SU-DHL-6 (cell line): ENCODE measurements at regions not wholly inside any gene's neighbourhood (a gene's known extent, or its start where the extent isn't known, plus 50 kb on each side); places are given as distances from the start of the nearest gene placed in this dataset.

Experiments
- H2AFZ ChIP-seq: fragments of 200-600 bp; sonication (generic); 2 replicates; pipeline ENCODE4 v1.6.1; 2014; ENCODE audit warnings: low read depth, mild to moderate bottlenecking, moderate library complexity, mixed read lengths, antibody characterized with exemption, low read length; ENCODE audit not compliant: severe bottlenecking
- H3F3A ChIP-seq: fragments of 200-600 bp; shearing (Covaris generic); 2 replicates; pipeline ENCODE4 v1.6.0; 2016; ENCODE audit warnings: antibody characterized with exemption, mild to moderate bottlenecking; ENCODE audit not compliant: insufficient read depth
- H3K27ac ChIP-seq: fragments of 200-600 bp; sonication (generic); 2 replicates; pipeline ENCODE4 v1.5.1; 2016; ENCODE audit warnings: low read depth, mild to moderate bottlenecking, low read length, moderate library complexity, mixed read lengths
- H3K27me3 ChIP-seq: fragments of 200-600 bp; sonication (generic), shearing (Covaris generic); 2 replicates; pipeline ENCODE4 v1.6.0; 2014; ENCODE audit warnings: mild to moderate bottlenecking, low read length
- H3K36me3 ChIP-seq: fragments of 200-600 bp; sonication (generic); 2 replicates; pipeline ENCODE4 v1.6.1; 2014; ENCODE audit warnings: mild to moderate bottlenecking, low read length, mixed read lengths
- H3K4me2 ChIP-seq: fragments of 300-600, 200-600 bp; shearing (Covaris generic), sonication (generic); 2 replicates; pipeline ENCODE4 v1.6.0; 2014; ENCODE audit warnings: low read length, low read depth, mild to moderate bottlenecking; ENCODE audit not compliant: poor library complexity, severe bottlenecking
- H3K4me3 ChIP-seq: fragments of 200-600 bp; sonication (generic); 2 replicates; pipeline ENCODE4 v1.5.1; 2014; ENCODE audit warnings: antibody characterized with exemption, low read length, mild to moderate bottlenecking, mixed read lengths; ENCODE audit not compliant: insufficient read depth, poor library complexity, severe bottlenecking
- H3K79me2 ChIP-seq: fragments of 200-600 bp; sonication (generic); 2 replicates; pipeline ENCODE4 v1.6.1; 2014; ENCODE audit warnings: mild to moderate bottlenecking, low read length, moderate library complexity; ENCODE audit not compliant: insufficient read depth
- H3K9ac ChIP-seq: fragments of 200-600 bp; sonication (generic); 2 replicates; pipeline ENCODE4 v1.7.0; 2014; ENCODE audit warnings: mild to moderate bottlenecking, low read length
- H3K9me2 ChIP-seq: fragments of 200-600 bp; sonication (generic); replicated peaks from 2 replicates; pipeline ENCODE4 v1.6.1; 2014; ENCODE audit warnings: low read length; ENCODE audit not compliant: insufficient read depth
- H3K9me3 ChIP-seq: fragments of 200-600 bp; sonication (generic); 2 replicates; pipeline ENCODE4 v1.6.1; 2014; ENCODE audit warnings: low read length, mixed read lengths; ENCODE audit not compliant: insufficient read depth
- H4K20me1 ChIP-seq: fragments of 200-600 bp; sonication (generic); 2 replicates; pipeline ENCODE4 v1.6.1; 2014; ENCODE audit warnings: low read depth, mild to moderate bottlenecking, antibody characterized with exemption, low read length, moderate library complexity, mixed read lengths
- EZH2phosphoT487 ChIP-seq: fragments of 200-600 bp; sonication (generic), shearing (Covaris generic); conservative IDR thresholded peaks from 2 replicates; pipeline ENCODE4 v1.6.1; 2018; ENCODE audit warnings: mild to moderate bottlenecking, antibody characterized with exemption, low read length, moderate library complexity, mixed read lengths
- TF ChIP-seq, protein P1 (sequence below): fragments of 200-600 bp; sonication (generic); IDR thresholded peaks from one replicate; pipeline ENCODE4 v1.5.1; 2017; ENCODE audit warnings: antibody characterized with exemption, mild to moderate bottlenecking, low read length, moderate library complexity; ENCODE audit not compliant: insufficient read depth, poor library complexity, severe bottlenecking

DNA sequence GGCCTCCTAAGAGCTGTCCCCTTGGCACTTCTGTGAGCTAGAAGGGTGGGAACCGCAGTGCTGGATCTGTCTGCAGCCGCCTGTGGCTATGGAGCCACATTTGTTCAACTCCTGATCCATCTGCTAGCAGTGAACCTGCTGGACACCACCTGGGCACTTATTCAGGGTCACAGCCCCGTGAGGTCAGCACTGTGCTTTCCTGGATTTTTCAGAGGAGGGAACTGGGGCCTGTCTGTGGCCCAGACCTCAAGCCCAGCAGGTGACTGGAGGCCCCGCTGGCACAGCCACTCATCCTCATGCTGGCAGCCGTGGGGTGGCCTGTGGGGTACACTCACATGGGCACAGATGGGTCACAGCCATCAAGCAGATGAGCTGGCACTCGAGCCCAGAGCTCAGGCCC lies 155.3 kb downstream of the TFCP2L1 start:
- no peak overlapping the region for H2AFZ ChIP-seq
- no peaks in the 10 kb centered on the region for H3K9me2 ChIP-seq
- H3K79me2 ChIP-seq: no peaks in the 10 kb centered on the region

DNA sequence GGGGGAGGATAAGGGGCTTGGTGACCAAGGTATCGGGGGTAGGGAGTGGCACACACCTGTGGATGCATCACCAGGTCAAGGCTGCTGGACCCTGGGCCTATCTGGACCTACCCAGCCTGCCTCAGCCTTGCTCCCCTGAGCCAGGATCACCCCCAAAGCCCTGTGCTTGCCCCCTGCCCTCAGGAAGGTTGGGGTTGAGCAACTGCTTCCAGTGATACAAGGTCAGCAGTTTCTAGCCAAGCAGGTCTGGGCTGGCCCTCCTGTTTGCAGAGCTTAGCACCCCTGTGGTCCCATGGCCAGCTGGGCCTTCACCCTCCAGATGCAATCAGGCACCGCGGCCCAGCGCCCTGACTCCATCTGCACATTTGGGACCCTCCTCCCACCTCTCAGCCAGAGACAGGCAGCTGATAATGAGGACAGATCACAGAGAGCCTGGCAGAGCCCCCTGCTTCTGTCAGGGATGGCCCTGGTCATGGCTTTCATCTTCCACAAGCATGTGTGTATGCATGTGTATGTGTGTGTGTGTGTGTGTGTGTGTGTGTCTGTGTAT lies 154.6 kb downstream of the TFCP2L1 start:
- H3K9me2 ChIP-seq: no peaks in the 10 kb centered on the region
- H3K36me3 ChIP-seq: no peaks in the 10 kb centered on the region
- H3F3A ChIP-seq: no peaks in the 10 kb centered on the region
- H3K27ac ChIP-seq: no peak overlapping the region
- H3K9me3 ChIP-seq: no peaks in the 10 kb centered on the region
- H3K79me2 ChIP-seq: no peaks in the 10 kb centered on the region
- H3K4me3 ChIP-seq: no peak overlapping the region
- no peaks in the 10 kb centered on the region for H4K20me1 ChIP-seq
- H3K4me2 ChIP-seq: no peak overlapping the region
- no peak overlapping the region for H2AFZ ChIP-seq
- no peaks in the 10 kb centered on the region for H3K27me3 ChIP-seq
- no peak for TF ChIP-seq EZH2phosphoT487
- TF ChIP-seq, protein P1, sequence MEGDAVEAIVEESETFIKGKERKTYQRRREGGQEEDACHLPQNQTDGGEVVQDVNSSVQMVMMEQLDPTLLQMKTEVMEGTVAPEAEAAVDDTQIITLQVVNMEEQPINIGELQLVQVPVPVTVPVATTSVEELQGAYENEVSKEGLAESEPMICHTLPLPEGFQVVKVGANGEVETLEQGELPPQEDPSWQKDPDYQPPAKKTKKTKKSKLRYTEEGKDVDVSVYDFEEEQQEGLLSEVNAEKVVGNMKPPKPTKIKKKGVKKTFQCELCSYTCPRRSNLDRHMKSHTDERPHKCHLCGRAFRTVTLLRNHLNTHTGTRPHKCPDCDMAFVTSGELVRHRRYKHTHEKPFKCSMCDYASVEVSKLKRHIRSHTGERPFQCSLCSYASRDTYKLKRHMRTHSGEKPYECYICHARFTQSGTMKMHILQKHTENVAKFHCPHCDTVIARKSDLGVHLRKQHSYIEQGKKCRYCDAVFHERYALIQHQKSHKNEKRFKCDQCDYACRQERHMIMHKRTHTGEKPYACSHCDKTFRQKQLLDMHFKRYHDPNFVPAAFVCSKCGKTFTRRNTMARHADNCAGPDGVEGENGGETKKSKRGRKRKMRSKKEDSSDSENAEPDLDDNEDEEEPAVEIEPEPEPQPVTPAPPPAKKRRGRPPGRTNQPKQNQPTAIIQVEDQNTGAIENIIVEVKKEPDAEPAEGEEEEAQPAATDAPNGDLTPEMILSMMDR: no peak
- H3K9ac ChIP-seq: no peak overlapping the region

More for the DNA sequence above, 155.3 kb downstream of the TFCP2L1 start:
- H3K9me3 ChIP-seq: no peaks in the 10 kb centered on the region
- H3K27ac ChIP-seq: no peak overlapping the region
- H3K9ac ChIP-seq: no peak overlapping the region
- no peaks in the 10 kb centered on the region for H3K27me3 ChIP-seq
- H3K36me3 ChIP-seq: no peaks in the 10 kb centered on the region
- TF ChIP-seq, protein P1: no peak
- no peak for TF ChIP-seq EZH2phosphoT487
- H3K4me3 ChIP-seq: no peak overlapping the region
- no peaks in the 10 kb centered on the region for H4K20me1 ChIP-seq
- H3K4me2 ChIP-seq: no peak overlapping the region
- no peaks in the 10 kb centered on the region for H3F3A ChIP-seq

DNA sequence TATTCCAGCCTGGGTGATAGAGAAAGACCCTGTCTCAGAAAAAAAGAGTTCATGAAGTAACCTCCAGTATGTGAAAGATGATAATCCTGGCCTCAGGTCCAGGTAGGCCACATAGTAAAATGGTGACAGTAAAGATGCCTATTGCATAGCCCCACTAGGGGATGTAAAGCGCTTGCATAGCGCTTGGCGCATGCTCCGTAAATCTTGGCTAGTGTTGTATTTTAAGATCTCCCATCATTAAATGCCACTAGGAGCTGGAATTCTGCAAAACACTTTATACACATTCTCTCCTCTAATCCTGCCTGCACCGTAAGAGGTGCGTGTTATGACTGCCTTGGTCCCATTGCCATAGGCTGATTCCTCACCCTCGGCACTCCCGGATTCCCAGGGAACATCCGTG lies 153.6 kb downstream of the TFCP2L1 start:
- Histone ChIP-seq H4K20me1 (no peaks in the 10 kb centered on the region), H3K9me2 (no peaks in the 10 kb centered on the region), H3K9me3 (no peaks in the 10 kb centered on the region), H3K27ac (no peak overlapping the region), H3K79me2 (no peaks in the 10 kb centered on the region), H3K27me3 (no peaks in the 10 kb centered on the region), H3K36me3 (no peaks in the 10 kb centered on the region), H2AFZ (no peak overlapping the region), H3K9ac (no peak overlapping the region), H3K4me3 (no peak overlapping the region), H3K4me2 (no peak overlapping the region), H3F3A (no peaks in the 10 kb centered on the region)
- TF ChIP-seq, protein P1: no peak
- TF ChIP-seq EZH2phosphoT487: no peak
